ENCODE measurements at regions not wholly inside any gene's neighbourhood (a gene's known extent, or its start where the extent isn't known, plus 50 kb on each side); places are given as distances from the start of the nearest gene placed in this dataset.
"Not testable (repeated sequence)": the region's sequence is repeated elsewhere in the genome, so short reads cannot be mapped to it uniquely, and the experiment has no call there.

GRCh38 chr9:30630459-30630858 lies 1754.0 kb upstream of the ACO1 start:
- ATAC-seq = no peak
- no peak for FAIRE-seq
- in situ Hi-C loops (cut with HindIII; ENCODE audit: extremely low pct_ligation_motif_present, low pct_unique_long_range_greater_than_20kb) = no loop called here
- no TSS peak for BruUV-seq (replicated peaks)
- H3K4me1 ChIP-seq (ENCODE audit: insufficient read depth, low read length) = peaks cover 9% of the 10 kb centered on the region; the same call in 1 of the 2 replicates
- no peak overlapping the region for H3K4me3 ChIP-seq (replicated peaks in 1 of 3; ENCODE audit: insufficient read depth in 1 of 3, low read depth in 2 of 3, low read length in 3 of 3)
- TF ChIP-seq, protein P1, sequence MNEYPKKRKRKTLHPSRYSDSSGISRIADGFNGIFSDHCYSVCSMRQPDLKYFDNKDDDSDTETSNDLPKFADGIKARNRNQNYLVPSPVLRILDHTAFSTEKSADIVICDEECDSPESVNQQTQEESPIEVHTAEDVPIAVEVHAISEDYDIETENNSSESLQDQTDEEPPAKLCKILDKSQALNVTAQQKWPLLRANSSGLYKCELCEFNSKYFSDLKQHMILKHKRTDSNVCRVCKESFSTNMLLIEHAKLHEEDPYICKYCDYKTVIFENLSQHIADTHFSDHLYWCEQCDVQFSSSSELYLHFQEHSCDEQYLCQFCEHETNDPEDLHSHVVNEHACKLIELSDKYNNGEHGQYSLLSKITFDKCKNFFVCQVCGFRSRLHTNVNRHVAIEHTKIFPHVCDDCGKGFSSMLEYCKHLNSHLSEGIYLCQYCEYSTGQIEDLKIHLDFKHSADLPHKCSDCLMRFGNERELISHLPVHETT (CRISPR knock-in tag; conservative IDR thresholded peaks at IDR 0.05) = no peak
- TF ChIP-seq ZNF782 (CRISPR knock-in tag; IDR thresholded peaks at IDR 0.05; ENCODE audit: borderline replicate concordance) = no peak
- TF ChIP-seq BCL3 (CRISPR knock-in tag; IDR thresholded peaks at IDR 0.05) = no peak
- TF ChIP-seq, protein P2, sequence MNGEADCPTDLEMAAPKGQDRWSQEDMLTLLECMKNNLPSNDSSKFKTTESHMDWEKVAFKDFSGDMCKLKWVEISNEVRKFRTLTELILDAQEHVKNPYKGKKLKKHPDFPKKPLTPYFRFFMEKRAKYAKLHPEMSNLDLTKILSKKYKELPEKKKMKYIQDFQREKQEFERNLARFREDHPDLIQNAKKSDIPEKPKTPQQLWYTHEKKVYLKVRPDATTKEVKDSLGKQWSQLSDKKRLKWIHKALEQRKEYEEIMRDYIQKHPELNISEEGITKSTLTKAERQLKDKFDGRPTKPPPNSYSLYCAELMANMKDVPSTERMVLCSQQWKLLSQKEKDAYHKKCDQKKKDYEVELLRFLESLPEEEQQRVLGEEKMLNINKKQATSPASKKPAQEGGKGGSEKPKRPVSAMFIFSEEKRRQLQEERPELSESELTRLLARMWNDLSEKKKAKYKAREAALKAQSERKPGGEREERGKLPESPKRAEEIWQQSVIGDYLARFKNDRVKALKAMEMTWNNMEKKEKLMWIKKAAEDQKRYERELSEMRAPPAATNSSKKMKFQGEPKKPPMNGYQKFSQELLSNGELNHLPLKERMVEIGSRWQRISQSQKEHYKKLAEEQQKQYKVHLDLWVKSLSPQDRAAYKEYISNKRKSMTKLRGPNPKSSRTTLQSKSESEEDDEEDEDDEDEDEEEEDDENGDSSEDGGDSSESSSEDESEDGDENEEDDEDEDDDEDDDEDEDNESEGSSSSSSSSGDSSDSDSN (CRISPR knock-in tag; IDR thresholded peaks at IDR 0.05) = no peak
- no peak overlapping the region for H3K4me2 ChIP-seq (ENCODE audit: low read depth, low read length)
- H4K20me1 ChIP-seq (ENCODE audit: insufficient read depth, low read length) = no peaks in the 10 kb centered on the region
- intact Hi-C loops (cut with micrococcal nuclease; ENCODE audit: unreplicated experiment) = no loop called here
- no peak overlapping the region for H2AFZ ChIP-seq (ENCODE audit: low read length)
- no peak overlapping the region for H3K9ac ChIP-seq (ENCODE audit: insufficient read depth, low read depth, low read length)
- H3K27me3 ChIP-seq (ENCODE audit: control insufficient read depth in 1 of 2, insufficient read depth in 2 of 2, low read length in 2 of 2) = no peaks in the 10 kb centered on the region
- CTCF ChIA-PET (ENCODE audit: low intra/inter-chr PET ratio, low total read pairs) = no interaction called here
- no peak for DNase-seq (ENCODE audit: low spot score)
- no peak overlapping the region for H3K27ac ChIP-seq (ENCODE audit: extremely low read length, insufficient read depth, low read length)
- no peaks in the 10 kb centered on the region for H3K36me3 ChIP-seq (replicated peaks in 1 of 2; ENCODE audit: control insufficient read depth in 1 of 2, insufficient read depth in 2 of 2, low read length in 2 of 2)
- H3K79me2 ChIP-seq (ENCODE audit: insufficient read depth, low read length) = no peaks in the 10 kb centered on the region
- no peaks in the 10 kb centered on the region for H3K9me3 ChIP-seq (ENCODE audit: low read length)
- POLR2A ChIA-PET = no interaction called here

GRCh38 chr9:30646639-30647038 lies 1737.8 kb upstream of the ACO1 start:
- BruUV-seq (replicated peaks); in situ Hi-C loops (cut with HindIII; ENCODE audit: extremely low pct_ligation_motif_present, low pct_unique_long_range_greater_than_20kb); H3K36me3 ChIP-seq (replicated peaks in 1 of 2; ENCODE audit: control insufficient read depth in 1 of 2, insufficient read depth in 2 of 2, low read length in 2 of 2); H4K20me1 ChIP-seq (ENCODE audit: insufficient read depth, low read length); POLR2A ChIA-PET; H3K4me1 ChIP-seq (ENCODE audit: insufficient read depth, low read length); H3K9ac ChIP-seq (ENCODE audit: insufficient read depth, low read depth, low read length); FAIRE-seq; DNase-seq (ENCODE audit: low spot score); H3K9me3 ChIP-seq (ENCODE audit: low read length); intact Hi-C loops (cut with micrococcal nuclease; ENCODE audit: unreplicated experiment); H3K4me2 ChIP-seq (ENCODE audit: low read depth, low read length); H3K27ac ChIP-seq (ENCODE audit: extremely low read length, insufficient read depth, low read length); H3K4me3 ChIP-seq (replicated peaks in 1 of 3; ENCODE audit: insufficient read depth in 1 of 3, low read depth in 2 of 3, low read length in 3 of 3); CTCF ChIA-PET (ENCODE audit: low intra/inter-chr PET ratio, low total read pairs); H3K79me2 ChIP-seq (ENCODE audit: insufficient read depth, low read length); ATAC-seq; H3K27me3 ChIP-seq (ENCODE audit: control insufficient read depth in 1 of 2, insufficient read depth in 2 of 2, low read length in 2 of 2); H2AFZ ChIP-seq (ENCODE audit: low read length): not testable (repeated sequence)
- WGBS (ENCODE audit: low lambda C conversion rate) = 33% methylated on average over 5 of the region's 6 CpGs
